ENCODE measurements at regions not wholly inside any gene's neighbourhood (a gene's known extent, or its start where the extent isn't known, plus 50 kb on each side); places are given as distances from the start of the nearest gene placed in this dataset.

- no peaks in the 10 kb centered on the region for H3K36me3 ChIP-seq (ENCODE audit: low read depth)
- no peak for TF ChIP-seq CTCF (IDR thresholded peaks at IDR 0.05; ENCODE audit: poor library complexity, severe bottlenecking)
- no peak overlapping the region for H3K4me3 ChIP-seq (ENCODE audit: severe bottlenecking)
- no peak for DNase-seq (ENCODE audit: low spot score)
- peaks cover 8% of the 10 kb centered on the region for H3K4me1 ChIP-seq (ENCODE audit: insufficient read depth, poor library complexity, severe bottlenecking)
- no peak for ATAC-seq (ENCODE audit: low read depth)
- no peaks in the 10 kb centered on the region for H3K27me3 ChIP-seq (ENCODE audit: insufficient read depth, poor library complexity, severe bottlenecking)
- H3K9me3 ChIP-seq (ENCODE audit: severe bottlenecking), result no peaks in the 10 kb centered on the region
- H3K27ac ChIP-seq (ENCODE audit: poor library complexity, severe bottlenecking), result no peak overlapping the region
Observed at GRCh38 chr1:229022595-229023333, 248.1 kb upstream of the RAB4A start.

- H3K27me3 ChIP-seq (ENCODE audit: insufficient read depth, poor library complexity, severe bottlenecking), result no peaks in the 10 kb centered on the region
- ATAC-seq (ENCODE audit: low read depth) (no peak), DNase-seq (ENCODE audit: low spot score) (no peak)
- no peaks in the 10 kb centered on the region for H3K9me3 ChIP-seq (ENCODE audit: severe bottlenecking)
- no peak for TF ChIP-seq CTCF (IDR thresholded peaks at IDR 0.05; ENCODE audit: poor library complexity, severe bottlenecking)
- H3K36me3 ChIP-seq (ENCODE audit: low read depth), result no peaks in the 10 kb centered on the region
- no peak overlapping the region for H3K4me3 ChIP-seq (ENCODE audit: severe bottlenecking)
- no peak overlapping the region for H3K27ac ChIP-seq (ENCODE audit: poor library complexity, severe bottlenecking)
- peaks cover 8% of the 10 kb centered on the region for H3K4me1 ChIP-seq (ENCODE audit: insufficient read depth, poor library complexity, severe bottlenecking)
Observed at GRCh38 chr1:229023651-229024300, 247.1 kb upstream of the RAB4A start.

- H3K4me3 ChIP-seq (ENCODE audit: severe bottlenecking), result no peak overlapping the region
- H3K36me3 ChIP-seq (ENCODE audit: low read depth), result no peaks in the 10 kb centered on the region
- H3K4me1 ChIP-seq (ENCODE audit: insufficient read depth, poor library complexity, severe bottlenecking), result peaks cover 8% of the 10 kb centered on the region
- peak; percentile 83 for ATAC-seq (ENCODE audit: low read depth)
- H3K9me3 ChIP-seq (ENCODE audit: severe bottlenecking), result no peaks in the 10 kb centered on the region
- peak; percentile 69 for DNase-seq (ENCODE audit: low spot score)
- no peak for TF ChIP-seq CTCF (IDR thresholded peaks at IDR 0.05; ENCODE audit: poor library complexity, severe bottlenecking)
- no peaks in the 10 kb centered on the region for H3K27me3 ChIP-seq (ENCODE audit: insufficient read depth, poor library complexity, severe bottlenecking)
- H3K27ac ChIP-seq (ENCODE audit: poor library complexity, severe bottlenecking), result no peak overlapping the region
Observed at GRCh38 chr1:229024528-229025130, 246.3 kb upstream of the RAB4A start.

GRCh38 chr1:229025576-229025975, 245.3 kb upstream of the RAB4A start:
- H3K36me3 ChIP-seq (ENCODE audit: low read depth), result no peaks in the 10 kb centered on the region
- H3K9me3 ChIP-seq (ENCODE audit: severe bottlenecking), result no peaks in the 10 kb centered on the region
- peaks cover 8% of the 10 kb centered on the region for H3K4me1 ChIP-seq (ENCODE audit: insufficient read depth, poor library complexity, severe bottlenecking)
- no peaks in the 10 kb centered on the region for H3K27me3 ChIP-seq (ENCODE audit: insufficient read depth, poor library complexity, severe bottlenecking)
- no peak overlapping the region for H3K4me3 ChIP-seq (ENCODE audit: severe bottlenecking)
- TF ChIP-seq CTCF (IDR thresholded peaks at IDR 0.05; ENCODE audit: poor library complexity, severe bottlenecking), result no peak
- ATAC-seq (ENCODE audit: low read depth), result no peak
- H3K27ac ChIP-seq (ENCODE audit: poor library complexity, severe bottlenecking), result no peak overlapping the region
- DNase-seq (ENCODE audit: low spot score), result no peak

Measured in RWPE2 (cell line).